HG02885 (cell line): ENCODE measurements at regions not wholly inside any gene's neighbourhood (a gene's known extent, or its start where the extent isn't known, plus 50 kb on each side); places are given as distances from the start of the nearest gene placed in this dataset.
"Not testable (repeated sequence)": the region's sequence is repeated elsewhere in the genome, so short reads cannot be mapped to it uniquely, and the experiment has no call there.

Experiments used
- ATAC-seq: cut with Tn5 transposase; IDR thresholded peaks from one replicate; pipeline ENCODE4 v1.9.1; 2021; ENCODE audit warnings: mild to moderate bottlenecking; ENCODE audit not compliant: unreplicated experiment, poor library complexity

DNA sequence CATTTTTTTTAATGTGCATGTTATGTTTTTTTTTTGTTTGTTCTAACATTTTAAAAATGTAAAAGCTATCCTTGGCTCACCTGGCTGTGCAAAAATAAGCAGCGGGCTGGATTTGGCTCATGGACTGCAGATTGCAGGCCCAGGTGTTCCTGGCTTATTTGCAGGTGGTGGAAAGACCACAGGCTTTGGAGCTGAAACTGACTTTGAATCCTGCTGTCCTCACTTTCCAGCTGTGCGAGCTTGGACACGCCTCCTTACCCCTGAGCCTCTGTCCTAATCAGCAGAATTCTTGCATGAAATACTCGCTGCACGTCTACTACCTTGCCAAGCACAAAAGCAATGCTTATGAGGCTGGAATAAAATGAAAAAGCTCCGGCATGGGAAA, 188.7 kb upstream of the TPM1 start:
- no peak for ATAC-seq

DNA sequence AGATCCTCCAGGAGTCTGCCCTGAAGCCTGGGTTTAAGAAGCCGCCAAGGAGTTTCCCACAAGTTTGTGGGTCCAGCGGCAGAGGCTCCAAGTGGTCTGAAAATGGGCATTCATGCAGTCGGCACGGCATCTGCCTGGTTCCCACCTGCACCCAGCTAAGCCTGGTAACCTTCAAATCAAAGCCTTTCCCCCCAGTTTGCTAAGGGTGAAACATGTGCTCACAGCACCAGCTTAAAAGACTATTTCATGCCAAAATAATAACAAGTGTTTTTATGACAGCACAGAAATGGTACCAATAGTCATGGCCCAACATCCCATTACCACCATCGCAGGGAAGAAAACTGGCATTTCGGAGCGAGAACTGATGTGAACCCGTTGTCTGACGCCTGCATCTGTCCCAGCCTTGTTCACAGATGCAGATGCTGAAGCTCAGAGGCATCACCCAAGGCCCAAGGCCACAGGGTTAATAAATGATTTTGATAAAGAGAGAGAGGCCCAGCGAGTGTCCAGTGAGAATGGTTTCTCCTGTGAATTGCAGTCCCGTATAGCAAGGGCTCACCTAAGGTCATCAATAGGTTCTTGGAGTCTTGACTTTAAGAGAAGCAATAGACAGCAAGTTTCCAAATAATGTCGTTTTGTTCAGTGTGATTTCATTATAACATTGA, 188.0 kb upstream of the TPM1 start:
- no peak for ATAC-seq

GRCh38 chr15:62855085-62855476, 187.5 kb upstream of the TPM1 start:
- no peak for ATAC-seq

- no peak for ATAC-seq
Observed at GRCh38 chr15:62856466-62857246, 185.9 kb upstream of the TPM1 start.

- no peak for ATAC-seq
Observed at GRCh38 chr15:62857411-62857853, 185.1 kb upstream of the TPM1 start.

GRCh38 chr15:62858343-62858742, 184.2 kb upstream of the TPM1 start:
- ATAC-seq = no peak

- ATAC-seq = no peak
Observed at GRCh38 chr15:62862717-62863116, 179.8 kb upstream of the TPM1 start.

DNA sequence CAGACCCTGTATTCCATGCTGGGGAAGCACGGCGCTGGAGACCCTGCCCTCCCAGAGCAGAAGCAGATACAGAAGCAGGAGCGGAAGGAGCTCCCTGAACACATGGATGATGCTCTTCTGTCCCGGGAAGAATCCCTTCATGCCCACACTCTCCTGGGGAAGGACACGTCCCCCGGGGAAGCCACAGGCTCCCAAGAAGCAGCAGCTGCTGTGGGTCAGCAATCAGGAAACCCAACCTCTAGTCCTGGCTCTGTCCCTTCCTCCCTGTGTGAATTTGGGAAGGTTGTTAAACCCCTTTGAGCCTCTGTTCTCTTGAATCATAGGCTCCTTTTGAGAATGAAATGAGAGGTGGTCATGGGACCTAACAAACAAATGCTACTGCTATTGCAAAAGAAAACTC, 176.2 kb upstream of the TPM1 start:
- no peak for ATAC-seq

- ATAC-seq = no peak
Observed at GRCh38 chr15:62867844-62868243, 174.7 kb upstream of the TPM1 start.

- no peak for ATAC-seq
Observed at GRCh38 chr15:62868507-62868906, 174.0 kb upstream of the TPM1 start.

- ATAC-seq = no peak
Observed at GRCh38 chr15:62869116-62869515, 173.4 kb upstream of the TPM1 start.

- ATAC-seq = no peak
Observed at GRCh38 chr15:62870216-62870615, 172.3 kb upstream of the TPM1 start.

- ATAC-seq = not testable (repeated sequence)
Observed at GRCh38 chr15:62870701-62871100, 171.8 kb upstream of the TPM1 start.

GRCh38 chr15:62873203-62873602, 169.3 kb upstream of the TPM1 start:
- no peak for ATAC-seq

GRCh38 chr15:62874064-62874463, 168.5 kb upstream of the TPM1 start:
- no peak for ATAC-seq

DNA sequence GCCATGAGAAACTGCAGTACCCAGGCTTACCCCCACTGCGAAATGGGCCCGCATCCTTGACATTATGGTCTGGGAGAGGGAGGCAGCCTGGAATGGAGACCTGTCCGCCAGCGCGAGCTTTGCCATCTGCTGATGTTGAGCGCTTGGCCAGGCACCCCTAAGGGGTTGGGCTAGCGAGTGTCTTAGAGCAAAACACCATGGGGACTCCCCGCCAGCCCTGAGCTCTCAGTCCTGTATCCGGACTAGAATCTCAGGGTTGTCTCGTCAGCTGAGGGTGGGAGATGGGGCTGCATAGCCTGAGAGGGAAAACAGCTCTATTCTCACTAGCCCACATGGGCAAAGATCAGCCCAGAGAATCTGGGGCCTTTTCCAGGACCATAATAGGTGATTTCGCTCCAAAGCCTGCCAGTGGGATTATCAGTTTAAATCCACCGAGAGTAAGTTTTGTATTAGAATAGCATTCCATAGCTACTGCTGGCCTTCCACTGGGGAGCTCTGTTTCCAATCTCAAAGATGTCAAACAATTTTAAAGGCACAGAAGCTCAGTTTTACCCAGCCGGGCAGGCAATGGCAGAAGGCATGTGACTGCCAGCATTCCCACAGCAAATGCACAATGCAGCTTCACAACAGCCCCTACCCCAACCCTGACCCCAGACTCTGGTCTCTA, 167.5 kb upstream of the TPM1 start:
- no peak for ATAC-seq

DNA sequence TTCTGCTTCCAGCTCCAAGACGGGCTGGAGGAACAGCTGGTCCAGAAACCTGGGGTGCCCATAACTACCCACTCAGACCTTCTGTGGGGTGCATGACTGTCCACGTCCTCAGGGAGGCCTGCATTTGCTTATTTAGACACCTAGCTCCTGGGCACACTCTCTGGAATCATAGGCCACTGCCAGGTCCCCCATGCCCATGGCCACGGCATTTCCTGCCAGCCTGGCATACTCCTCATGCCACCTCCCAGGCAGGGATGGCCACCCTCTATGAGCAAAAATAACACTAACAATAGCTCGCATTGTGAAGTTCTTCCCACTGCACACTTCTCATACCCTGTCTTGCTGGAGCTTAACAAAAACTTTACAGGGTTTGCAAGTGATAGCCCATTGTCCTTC, 166.9 kb upstream of the TPM1 start:
- no peak for ATAC-seq

DNA sequence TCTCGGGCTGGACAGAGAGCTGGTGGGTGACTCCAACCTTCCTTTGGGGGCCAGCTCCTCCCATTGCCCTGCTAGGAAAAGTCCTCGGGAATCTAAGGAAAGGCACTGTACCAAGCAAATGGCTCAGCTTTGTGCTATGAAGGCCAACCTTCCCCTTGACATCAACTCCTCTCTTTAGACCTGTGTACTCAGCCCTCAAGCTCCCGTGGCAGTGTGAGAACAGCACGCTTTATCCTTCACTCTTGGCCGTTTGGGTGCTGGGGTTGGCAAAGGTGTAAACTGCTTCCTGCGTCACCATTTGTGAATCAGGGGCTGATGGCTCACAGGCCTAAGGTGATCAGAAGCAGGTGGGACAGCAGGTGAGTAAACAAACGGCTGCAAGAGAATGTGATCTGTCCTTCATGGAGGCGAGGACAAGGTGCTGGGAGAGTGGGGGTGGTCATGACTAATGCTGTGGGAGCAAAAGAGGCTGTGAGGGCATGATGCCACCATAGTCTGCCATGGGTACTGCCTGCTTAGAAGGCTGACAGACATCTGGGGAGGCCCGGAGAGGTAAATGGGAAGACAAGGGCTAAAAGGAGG, 165.2 kb upstream of the TPM1 start:
- ATAC-seq = no peak

GRCh38 chr15:62878070-62878469, 164.5 kb upstream of the TPM1 start:
- no peak for ATAC-seq

- no peak for ATAC-seq
Observed at GRCh38 chr15:62879770-62880169, 162.8 kb upstream of the TPM1 start.

- no peak for ATAC-seq
Observed at GRCh38 chr15:62880278-62880677, 162.3 kb upstream of the TPM1 start.
